Ishikawa (cell line): ENCODE measurements at regions not wholly inside any gene's neighbourhood (a gene's known extent, or its start where the extent isn't known, plus 50 kb on each side); places are given as distances from the start of the nearest gene placed in this dataset.

ENCODE experiments used
- CEBPB ChIP-seq: IDR thresholded peaks from 2 replicates; pipeline ENCODE4 v1.6.1; 2012
- CREB1 ChIP-seq: IDR thresholded peaks from 2 replicates; pipeline ENCODE4 v1.6.1; 2012; ENCODE audit warnings: low read depth
- EGR1 ChIP-seq: IDR thresholded peaks from 2 replicates; pipeline ENCODE4 v1.6.1; 2012
- EP300 ChIP-seq: IDR thresholded peaks from 2 replicates; pipeline ENCODE4 v1.6.1; 2012; ENCODE audit warnings: borderline replicate concordance
- NFIC ChIP-seq: IDR thresholded peaks from 2 replicates; pipeline ENCODE4 v1.6.1; 2012
- RAD21 ChIP-seq: IDR thresholded peaks from 2 replicates; pipeline ENCODE4 v1.6.1; 2012; ENCODE audit warnings: low read depth
- TAF1 ChIP-seq: IDR thresholded peaks from 2 replicates; pipeline ENCODE4 v1.6.1; 2012; ENCODE audit warnings: low read depth, mild to moderate bottlenecking
- YY1 ChIP-seq: IDR thresholded peaks from 2 replicates; pipeline ENCODE4 v1.6.1; 2012; ENCODE audit warnings: low read depth
- ZBTB7A ChIP-seq: IDR thresholded peaks from 2 replicates; pipeline ENCODE4 v1.6.1; 2012; ENCODE audit warnings: low read depth
- TF ChIP-seq, protein P1 (sequence below): IDR thresholded peaks from 2 replicates; pipeline ENCODE4 v1.6.1; 2012; ENCODE audit warnings: low read depth, mild to moderate bottlenecking
- TF ChIP-seq, protein P2 (sequence below): IDR thresholded peaks from 2 replicates; pipeline ENCODE4 v1.6.1; 2012
- TF ChIP-seq, protein P3 (sequence below): IDR thresholded peaks from 2 replicates; pipeline ENCODE4 v1.6.1; 2012

DNA sequence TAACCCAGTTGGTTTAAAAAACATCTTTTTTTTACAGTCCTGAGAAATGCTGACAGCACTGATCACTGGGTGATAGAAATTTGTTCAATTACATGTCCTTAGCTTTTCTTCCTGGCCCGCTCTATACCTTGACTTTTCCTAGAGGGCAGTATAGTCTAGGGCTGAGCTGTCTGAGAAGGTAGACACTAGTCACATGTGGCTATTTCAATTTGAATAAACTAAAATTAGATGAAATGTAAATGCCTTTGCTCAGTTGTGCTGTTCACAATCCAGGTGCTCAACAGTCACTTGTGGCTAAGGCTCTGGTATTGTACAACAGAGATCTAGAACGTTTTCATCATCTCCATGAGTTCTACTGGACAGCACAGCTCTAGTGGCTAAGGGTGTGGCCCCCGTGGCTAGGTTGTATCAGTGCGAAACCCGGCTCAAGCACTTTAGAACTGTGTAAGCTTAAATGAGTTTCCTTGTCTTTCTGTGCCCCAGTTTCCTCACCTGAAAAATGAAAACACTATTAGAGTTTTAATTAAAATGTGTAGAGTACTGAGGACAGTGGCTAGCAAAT lies 111.6 kb upstream of the WDR17 start:
- TF ChIP-seq CREB1 (no peak), EGR1 (no peak), YY1 (no peak), EP300 (no peak), RAD21 (peak; percentile 59), CEBPB (no peak), ZBTB7A (no peak), NFIC (no peak), TAF1 (no peak)
- TF ChIP-seq, protein P1, sequence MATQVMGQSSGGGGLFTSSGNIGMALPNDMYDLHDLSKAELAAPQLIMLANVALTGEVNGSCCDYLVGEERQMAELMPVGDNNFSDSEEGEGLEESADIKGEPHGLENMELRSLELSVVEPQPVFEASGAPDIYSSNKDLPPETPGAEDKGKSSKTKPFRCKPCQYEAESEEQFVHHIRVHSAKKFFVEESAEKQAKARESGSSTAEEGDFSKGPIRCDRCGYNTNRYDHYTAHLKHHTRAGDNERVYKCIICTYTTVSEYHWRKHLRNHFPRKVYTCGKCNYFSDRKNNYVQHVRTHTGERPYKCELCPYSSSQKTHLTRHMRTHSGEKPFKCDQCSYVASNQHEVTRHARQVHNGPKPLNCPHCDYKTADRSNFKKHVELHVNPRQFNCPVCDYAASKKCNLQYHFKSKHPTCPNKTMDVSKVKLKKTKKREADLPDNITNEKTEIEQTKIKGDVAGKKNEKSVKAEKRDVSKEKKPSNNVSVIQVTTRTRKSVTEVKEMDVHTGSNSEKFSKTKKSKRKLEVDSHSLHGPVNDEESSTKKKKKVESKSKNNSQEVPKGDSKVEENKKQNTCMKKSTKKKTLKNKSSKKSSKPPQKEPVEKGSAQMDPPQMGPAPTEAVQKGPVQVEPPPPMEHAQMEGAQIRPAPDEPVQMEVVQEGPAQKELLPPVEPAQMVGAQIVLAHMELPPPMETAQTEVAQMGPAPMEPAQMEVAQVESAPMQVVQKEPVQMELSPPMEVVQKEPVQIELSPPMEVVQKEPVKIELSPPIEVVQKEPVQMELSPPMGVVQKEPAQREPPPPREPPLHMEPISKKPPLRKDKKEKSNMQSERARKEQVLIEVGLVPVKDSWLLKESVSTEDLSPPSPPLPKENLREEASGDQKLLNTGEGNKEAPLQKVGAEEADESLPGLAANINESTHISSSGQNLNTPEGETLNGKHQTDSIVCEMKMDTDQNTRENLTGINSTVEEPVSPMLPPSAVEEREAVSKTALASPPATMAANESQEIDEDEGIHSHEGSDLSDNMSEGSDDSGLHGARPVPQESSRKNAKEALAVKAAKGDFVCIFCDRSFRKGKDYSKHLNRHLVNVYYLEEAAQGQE, result no peak
- TF ChIP-seq, protein P2, sequence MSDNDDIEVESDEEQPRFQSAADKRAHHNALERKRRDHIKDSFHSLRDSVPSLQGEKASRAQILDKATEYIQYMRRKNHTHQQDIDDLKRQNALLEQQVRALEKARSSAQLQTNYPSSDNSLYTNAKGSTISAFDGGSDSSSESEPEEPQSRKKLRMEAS, result no peak
- TF ChIP-seq, protein P3, sequence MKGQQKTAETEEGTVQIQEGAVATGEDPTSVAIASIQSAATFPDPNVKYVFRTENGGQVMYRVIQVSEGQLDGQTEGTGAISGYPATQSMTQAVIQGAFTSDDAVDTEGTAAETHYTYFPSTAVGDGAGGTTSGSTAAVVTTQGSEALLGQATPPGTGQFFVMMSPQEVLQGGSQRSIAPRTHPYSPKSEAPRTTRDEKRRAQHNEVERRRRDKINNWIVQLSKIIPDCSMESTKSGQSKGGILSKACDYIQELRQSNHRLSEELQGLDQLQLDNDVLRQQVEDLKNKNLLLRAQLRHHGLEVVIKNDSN, result 0 out of 2 replicates have a peak, but pooled peaks have one; percentile 8
